ENCODE measurements at regions not wholly inside any gene's neighbourhood (a gene's known extent, or its start where the extent isn't known, plus 50 kb on each side); places are given as distances from the start of the nearest gene placed in this dataset.
"Not testable (repeated sequence)": the region's sequence is repeated elsewhere in the genome, so short reads cannot be mapped to it uniquely, and the experiment has no call there.

- not testable (repeated sequence) for TF ChIP-seq CTCF (conservative IDR thresholded peaks at IDR 0.05; ENCODE audit: low read length); EZH2phosphoT487 (IDR thresholded peaks at IDR 0.05; ENCODE audit: borderline replicate concordance, low read depth, low read length)
Measured at GRCh38 chr16:88229710-88230109, 153.0 kb upstream of the ZNF469 start.

Measured in OCI-LY7 (cell line).